Stimulated activated naive CD4-positive, alpha-beta T cell treated with Interleukin-2 at 50 U/mL for 16 hours (primary cell): ENCODE measurements at regions not wholly inside any gene's neighbourhood (a gene's known extent, or its start where the extent isn't known, plus 50 kb on each side); places are given as distances from the start of the nearest gene placed in this dataset.
"Not testable (repeated sequence)": the region's sequence is repeated elsewhere in the genome, so short reads cannot be mapped to it uniquely, and the experiment has no call there.

Experiments used
- DNase-seq: peaks from one replicate; lab custom pipeline; 2025; lab: John Stamatoyannopoulos, UW

- DNase-seq: not testable (repeated sequence)
These were observed 137.7 kb downstream of the CRLF3 start for GRCh38 chr17:30686538-30687479.

- DNase-seq: not testable (repeated sequence)
These were observed 142.2 kb downstream of the CRLF3 start for GRCh38 chr17:30682280-30682679.

DNA sequence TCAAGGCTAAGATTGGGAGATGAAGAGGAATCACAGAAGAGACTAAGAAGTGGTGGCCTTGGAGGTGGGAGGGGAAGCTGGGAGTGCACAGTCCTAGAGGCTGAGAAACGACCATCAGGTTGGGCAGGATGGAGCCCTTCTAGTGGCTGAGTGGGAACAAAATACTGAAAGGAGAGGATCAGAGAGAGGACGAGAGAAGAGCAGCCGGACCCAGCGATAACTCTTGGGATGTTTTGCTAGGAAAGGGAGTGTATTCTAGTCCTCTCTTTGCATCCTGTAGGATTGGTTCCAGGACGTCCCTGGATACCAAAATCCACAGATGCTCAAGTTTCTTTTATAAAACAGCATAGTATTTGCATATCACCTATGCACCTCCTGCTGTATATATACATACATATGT, 143.8 kb downstream of the CRLF3 start:
- not testable (repeated sequence) for DNase-seq

DNA sequence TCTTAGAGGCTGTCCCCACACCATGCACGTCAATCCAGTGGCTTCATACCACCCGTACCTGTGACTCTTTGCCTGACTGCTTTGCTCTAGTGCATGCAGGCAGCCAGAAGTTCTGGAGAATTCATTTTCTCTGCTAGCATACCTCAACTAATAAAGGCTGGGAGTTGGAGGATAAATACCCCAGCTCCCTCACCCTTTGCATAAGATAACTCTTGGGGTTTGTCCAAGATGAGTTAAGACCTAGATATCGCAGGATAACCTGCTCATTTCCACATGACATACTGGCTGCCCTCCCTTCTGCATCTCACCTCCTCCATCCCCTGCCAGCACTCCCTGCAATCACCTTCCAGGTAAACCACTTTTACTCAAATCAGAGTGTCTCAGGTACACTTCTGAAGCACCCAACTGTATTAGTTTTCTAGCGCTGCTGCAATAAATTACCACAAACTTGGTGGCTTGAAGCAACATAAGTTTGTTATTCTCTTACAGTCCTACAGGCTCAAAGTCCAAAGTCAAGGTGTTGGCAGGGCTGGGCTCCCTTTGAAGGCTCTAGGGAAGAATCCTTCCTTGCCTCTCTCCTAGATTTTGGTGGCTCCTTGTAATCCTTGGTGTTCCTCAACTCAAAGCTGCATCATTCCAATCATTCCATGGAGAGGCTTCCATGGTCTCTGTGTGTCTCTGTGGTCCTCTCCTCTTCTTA, 146.8 kb downstream of the CRLF3 start:
- no peak for DNase-seq

- not testable (repeated sequence) for DNase-seq
These were observed 148.6 kb downstream of the CRLF3 start for GRCh38 chr17:30675777-30676492.

DNA sequence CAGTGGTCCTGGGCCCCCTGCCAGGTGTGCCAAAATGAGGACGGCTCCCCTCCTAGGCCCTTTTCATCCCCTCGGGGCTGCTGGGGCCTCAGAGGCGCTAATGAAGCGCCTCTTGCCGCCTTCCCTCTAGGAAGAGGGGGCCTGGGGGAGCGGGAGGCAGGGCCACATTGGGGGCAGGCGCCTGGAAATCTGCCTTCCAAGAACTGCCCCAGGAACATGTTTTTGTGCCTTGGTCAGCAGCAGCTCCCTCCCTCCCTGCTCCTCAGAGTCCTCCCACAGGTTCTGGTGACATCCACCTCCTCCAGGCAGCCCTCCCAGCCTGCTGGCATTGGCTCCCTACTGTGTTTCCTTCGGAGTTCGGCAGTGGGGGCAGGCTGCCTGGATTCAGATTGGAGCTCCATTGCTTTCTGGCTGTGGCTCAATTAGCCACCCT, 155.3 kb downstream of the CRLF3 start:
- DNase-seq: not testable (repeated sequence)

GRCh38 chr17:30668360-30669181, 155.9 kb downstream of the CRLF3 start:
- DNase-seq: not testable (repeated sequence)

- DNase-seq: not testable (repeated sequence)
These were observed 156.7 kb downstream of the CRLF3 start for GRCh38 chr17:30667657-30668359.

GRCh38 chr17:30666838-30667656, 157.4 kb downstream of the CRLF3 start:
- not testable (repeated sequence) for DNase-seq

- DNase-seq: not testable (repeated sequence)
These were observed 160.6 kb downstream of the CRLF3 start for GRCh38 chr17:30663727-30664455.

GRCh38 chr17:30657148-30657547, 167.3 kb downstream of the CRLF3 start:
- not testable (repeated sequence) for DNase-seq

GRCh38 chr17:30653038-30653437, 171.5 kb downstream of the CRLF3 start:
- not testable (repeated sequence) for DNase-seq

GRCh38 chr17:30650149-30650548, 172.9 kb downstream of the GOSR1 start:
- DNase-seq: not testable (repeated sequence)

DNA sequence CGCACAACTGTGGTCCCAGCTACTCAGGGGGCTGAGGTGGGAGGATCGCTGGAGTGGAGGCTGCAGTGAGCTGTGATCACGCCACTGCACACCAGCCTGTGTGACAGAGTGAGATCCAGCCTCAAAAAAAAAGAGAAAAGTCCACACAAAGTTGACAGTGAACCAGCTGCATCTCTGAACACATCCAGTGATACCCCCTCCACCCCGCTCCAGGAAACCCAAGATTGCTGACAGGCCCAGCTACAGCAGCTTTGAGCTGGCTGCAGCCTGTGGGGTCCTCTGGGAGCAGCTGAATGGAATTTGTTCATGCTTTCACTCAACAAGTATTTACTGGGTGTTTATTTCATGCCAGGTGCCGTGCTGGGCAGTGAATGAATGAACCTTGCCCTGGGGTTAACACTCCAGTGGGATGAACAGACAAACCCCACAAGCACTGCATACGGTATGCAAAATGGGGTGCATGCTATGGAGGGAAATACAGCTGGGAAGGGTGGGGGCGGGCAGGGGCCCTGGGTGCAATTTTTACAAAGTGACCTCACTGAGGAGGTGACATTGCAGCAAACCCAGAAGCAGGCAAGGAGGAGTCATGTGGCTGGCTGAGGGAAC, 170.9 kb downstream of the GOSR1 start:
- not testable (repeated sequence) for DNase-seq

DNA sequence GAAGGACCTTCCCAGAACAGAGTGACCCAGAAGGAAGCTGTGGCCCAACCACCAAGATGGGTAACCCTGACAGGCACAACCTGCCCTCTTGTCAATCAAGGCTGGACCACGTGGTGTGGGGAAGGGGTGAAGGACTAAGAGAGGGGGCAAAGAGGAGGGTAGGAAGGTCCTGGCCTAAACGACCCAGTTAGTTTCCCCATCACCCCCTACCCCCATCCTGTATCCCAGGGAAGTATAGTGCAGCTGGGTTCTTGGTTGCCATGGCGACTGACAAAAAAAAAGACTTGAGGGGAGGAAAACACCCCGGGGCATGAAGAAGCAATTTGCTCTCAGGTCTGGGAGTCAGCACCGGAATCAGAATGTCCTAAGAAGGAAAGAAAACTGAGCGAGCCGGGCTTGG, 168.7 kb downstream of the GOSR1 start:
- DNase-seq: not testable (repeated sequence)

DNA sequence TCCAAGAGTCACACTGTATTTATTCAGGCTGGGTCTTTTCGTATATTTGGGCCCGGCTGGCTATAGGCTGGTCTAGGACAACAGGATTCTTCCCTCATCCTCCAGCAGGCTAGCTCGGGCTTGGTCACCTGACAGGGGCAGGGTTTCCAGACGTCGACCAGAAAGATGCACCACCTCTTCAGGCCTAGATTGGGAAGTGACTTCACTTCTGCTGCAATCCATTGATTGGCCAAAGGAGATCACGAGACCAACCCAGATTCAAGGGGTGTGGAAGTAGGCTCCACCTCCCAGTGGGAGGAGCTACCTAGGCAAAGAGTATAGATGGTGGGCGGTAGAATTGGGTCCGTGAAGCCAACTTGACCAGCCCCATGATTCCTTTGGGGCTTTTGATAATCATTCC, 167.5 kb downstream of the GOSR1 start:
- DNase-seq: not testable (repeated sequence)

GRCh38 chr17:30644287-30644686, 167.1 kb downstream of the GOSR1 start:
- DNase-seq: not testable (repeated sequence)

DNA sequence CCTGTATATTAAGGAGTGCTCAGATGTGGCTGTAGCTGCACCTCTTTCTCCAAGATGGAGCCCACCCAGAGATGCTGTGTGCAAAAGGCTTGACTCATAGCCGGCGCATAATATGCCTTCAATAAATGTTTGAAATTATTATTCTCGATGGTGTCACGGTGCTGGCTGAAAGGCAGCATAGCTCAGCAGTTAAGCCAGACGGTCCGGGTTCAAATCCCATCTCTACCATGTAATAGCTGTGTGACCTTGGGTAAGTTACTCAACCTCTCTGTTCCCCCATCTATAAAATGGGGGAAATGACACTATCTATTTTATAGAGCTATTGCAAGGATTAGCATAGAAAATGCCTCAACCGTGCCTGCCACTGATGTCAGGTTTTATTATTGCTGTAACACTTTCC, 164.2 kb downstream of the GOSR1 start:
- not testable (repeated sequence) for DNase-seq

DNA sequence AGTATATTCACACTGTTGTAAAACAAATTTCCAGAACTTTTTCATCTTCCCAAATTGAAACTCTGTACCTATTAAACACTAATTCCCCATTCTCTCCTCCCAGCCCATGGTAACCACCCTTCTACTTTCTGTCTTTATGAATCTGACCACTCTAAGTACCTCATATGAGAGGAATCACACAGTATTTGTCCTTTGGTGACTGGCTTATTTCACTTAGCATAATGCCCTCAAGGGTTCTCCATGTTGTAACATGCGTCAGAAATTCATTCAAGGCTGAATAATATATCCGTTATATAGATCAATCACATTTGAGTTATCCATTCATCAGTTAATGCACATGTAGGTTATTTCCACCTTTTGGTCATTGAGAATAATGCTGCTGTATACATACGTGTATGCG, 162.2 kb downstream of the GOSR1 start:
- not testable (repeated sequence) for DNase-seq
